Ecto neural progenitor cell (in vitro differentiated cells): ENCODE measurements at regions not wholly inside any gene's neighbourhood (a gene's known extent, or its start where the extent isn't known, plus 50 kb on each side); places are given as distances from the start of the nearest gene placed in this dataset.
A peak's percentile ranks its signal among the peaks of the same experiment; 100 is the strongest.
"Not testable (repeated sequence)": the region's sequence is repeated elsewhere in the genome, so short reads cannot be mapped to it uniquely, and the experiment has no call there.

ENCODE experiments used
- DNase-seq: peaks from one replicate; pipeline ENCODE4 v3.0.0-alpha.2; 2018; ENCODE audit warnings: low spot score

DNA sequence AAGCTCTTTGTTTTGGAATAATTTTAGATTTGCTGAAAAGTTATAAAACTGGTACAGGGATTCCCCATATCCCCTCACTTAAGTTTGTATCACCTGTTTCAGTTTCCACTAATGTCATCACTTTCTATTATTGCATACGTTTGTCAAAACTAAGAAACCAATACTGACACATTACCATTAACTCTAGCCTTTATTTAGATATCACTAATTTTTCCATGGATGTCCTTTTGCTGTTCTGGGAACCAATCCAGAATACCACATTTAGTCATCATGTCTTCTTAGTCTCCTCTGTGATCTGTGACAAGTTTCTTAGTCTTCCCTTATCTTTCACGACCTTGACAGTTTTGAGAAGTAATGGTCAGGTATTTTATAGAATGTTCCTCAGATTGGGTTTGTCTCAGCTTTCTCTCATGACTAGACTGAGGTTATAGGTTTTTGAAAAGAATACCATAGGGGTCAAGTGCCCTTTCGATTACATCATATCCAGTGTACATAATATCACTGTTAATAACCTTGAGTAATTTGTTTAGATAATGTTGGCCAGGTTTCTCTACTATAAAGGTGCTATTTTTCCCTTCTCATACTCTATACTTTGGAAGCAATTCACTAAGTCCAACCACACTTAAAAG, 51.9 kb upstream of the NMUR2 start:
- DNase-seq: no peak

DNA sequence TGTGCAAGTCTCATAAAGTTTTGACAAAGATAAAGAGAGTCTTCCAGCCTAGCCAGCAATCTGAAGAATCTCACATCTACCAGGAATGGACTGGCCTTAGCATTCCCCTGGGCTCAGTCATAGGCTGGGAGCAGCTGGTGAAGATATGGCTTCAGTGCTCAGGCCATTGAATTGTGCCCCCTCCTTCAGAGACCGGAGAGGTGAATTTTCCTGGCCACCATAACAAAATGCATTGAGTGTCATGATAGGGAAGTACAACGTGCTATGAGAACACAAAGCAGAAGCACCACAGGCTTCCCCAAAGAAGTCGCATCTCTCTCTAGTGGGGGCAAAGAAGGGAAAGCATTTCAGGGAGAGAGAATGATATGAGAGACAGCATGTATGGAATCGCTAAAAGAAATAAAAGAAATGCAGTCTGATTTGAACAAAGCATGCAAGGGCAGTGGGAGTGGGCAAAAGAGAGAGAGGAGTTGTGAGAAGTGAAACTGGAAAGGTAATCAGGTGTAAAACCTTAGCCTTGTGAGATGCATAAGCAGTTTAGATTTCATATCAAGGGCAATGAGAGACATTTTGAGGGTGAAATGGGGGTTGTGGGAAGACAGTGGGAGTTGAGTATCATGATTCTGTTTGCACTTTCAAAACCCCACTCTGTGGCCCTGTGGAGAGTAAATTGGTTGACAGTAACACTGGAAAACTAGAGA, 57.1 kb upstream of the NMUR2 start:
- no peak for DNase-seq

DNA sequence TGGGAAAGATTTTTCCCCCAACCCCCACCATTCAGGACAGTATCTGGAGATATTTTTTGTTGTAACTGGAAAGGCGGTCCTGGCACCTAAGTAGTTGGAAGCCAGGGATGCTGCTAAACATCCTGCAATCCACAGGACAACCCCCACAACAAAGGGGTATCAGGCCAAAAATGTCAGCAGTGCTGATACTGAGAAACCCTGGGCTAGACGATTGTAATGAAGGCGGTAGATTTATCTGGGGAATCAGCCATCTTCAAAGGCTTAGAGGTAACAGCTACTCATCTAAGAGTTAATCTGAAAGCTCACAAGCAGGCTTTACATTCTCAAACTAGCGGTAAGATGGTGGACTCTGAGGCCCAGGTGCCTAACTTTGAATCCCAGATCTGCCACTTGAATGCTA, 59.0 kb upstream of the NMUR2 start:
- DNase-seq: no peak

DNA sequence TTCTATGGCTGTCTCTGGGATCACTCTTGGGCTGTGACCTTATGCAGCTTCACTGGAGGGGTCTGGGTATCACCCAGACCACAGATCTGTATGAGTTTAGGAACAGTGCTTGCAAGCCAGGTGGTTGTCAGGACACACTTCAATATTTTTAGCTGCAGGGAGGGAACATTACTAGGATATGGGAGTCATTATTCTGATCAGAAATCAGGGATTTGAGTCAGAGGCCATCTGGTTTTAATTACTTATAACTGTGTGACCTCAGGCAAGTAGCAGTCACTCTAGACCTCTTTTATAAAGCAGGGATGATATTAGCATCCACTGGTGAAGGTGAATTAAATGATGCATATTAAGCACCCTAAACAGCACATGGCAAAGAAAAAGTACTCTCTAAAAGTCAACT, 60.1 kb upstream of the NMUR2 start:
- no peak for DNase-seq

DNA sequence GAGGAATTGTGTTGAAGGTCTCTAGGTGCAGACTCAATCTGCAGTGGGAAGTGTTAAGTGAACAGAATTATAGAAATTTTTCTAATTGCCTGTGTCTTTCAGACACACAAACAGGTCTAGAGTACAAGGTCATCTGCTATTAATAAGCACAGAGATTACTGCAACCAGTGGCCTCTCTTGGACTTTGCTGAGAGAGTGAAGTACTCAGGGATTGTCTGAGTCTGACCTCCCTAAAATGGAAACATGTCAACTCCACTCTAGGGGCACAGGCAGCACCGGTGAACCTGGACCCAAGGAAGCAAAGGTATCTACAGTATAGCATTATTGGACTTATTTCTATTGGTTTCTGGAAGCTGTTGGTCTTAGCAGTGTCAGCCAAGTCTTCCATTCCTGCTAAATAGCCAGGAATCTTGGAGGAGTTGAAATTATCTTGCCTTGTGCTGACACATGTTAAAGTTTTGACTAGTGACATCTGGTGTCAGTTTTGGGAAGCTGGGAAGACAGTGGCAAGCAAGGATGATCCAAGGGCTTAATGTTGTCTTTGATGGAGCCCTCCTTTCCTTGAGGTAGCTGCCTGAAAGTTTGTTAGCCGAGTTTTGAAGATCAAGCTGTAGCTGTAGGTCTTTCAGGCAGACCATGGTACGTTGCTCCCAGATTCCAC, 61.1 kb upstream of the NMUR2 start:
- no peak for DNase-seq

DNA sequence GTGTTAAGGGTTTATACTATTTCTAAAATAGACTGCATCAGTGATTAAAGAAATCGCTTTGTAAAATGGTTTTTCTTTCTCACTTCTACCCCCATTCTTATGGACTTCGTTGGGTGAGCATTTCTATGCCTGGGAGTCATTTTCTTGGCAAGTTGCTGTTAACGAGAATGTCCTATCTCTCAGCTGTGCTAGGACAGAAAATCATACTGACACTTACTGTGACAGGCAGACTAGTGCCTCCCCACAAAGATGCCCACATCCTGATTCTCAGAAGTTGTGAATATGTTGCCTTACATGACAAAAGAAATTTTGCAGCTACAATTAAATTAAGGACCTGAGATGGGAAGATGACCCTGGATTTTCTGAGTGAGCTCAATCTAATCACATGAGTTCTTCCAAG, 65.1 kb upstream of the NMUR2 start:
- no peak for DNase-seq

DNA sequence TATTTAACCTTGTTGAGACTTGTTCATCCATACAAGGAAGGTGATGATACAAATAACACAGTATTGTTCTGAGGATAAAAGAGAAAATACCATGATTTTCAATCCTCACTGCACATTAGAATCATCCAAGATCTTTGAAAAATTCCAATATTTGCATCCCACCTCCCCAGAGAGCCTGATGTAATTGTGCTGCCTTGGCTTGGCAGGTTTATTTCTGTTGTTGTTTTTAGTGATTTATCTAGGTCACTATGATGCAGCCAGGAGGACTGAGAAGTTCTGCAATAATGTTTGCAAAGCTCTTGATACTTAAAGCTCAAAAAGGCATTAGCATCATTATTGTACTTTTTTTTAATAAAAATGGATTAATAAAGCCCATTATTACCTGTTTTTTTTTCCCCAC, 67.0 kb upstream of the NMUR2 start:
- no peak for DNase-seq

DNA sequence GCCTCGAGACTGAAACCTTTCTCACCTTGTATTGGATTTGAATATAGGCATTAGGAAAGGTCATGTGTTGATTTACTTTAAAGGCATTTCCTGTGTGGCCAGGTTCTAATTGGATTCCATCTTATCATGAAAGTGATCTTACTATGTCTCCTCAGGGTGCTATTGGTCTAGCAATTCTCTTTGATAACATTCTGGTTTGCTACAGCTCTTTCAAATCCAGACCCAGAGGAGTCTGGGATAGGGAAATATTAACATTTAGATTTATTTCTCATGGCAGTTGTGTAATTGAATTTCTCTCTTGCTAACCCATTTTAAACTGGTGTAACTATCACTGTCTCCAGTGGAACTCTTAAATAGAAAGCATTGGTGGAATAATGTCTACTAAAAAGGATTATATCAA, 69.9 kb upstream of the NMUR2 start:
- DNase-seq: no peak

DNA sequence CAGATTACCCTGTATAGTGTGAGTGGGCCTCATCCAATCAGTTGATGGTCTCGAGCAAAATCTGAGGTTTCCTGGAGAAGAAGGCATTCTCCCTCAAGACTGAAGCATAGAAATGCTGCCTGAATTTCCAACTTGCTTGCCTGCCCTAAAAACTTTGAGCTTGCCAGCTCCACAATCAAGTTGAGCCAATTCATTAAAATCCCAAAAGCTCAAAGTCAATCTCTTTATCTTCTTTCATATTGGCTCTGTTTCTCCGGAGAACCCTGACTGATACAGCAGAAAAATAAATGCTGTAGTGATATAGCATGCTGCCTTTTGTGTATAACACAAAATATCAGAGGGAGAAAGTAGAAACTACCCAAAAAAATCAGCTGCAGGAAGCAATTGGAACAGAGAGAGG, 72.5 kb upstream of the NMUR2 start:
- no peak for DNase-seq

DNA sequence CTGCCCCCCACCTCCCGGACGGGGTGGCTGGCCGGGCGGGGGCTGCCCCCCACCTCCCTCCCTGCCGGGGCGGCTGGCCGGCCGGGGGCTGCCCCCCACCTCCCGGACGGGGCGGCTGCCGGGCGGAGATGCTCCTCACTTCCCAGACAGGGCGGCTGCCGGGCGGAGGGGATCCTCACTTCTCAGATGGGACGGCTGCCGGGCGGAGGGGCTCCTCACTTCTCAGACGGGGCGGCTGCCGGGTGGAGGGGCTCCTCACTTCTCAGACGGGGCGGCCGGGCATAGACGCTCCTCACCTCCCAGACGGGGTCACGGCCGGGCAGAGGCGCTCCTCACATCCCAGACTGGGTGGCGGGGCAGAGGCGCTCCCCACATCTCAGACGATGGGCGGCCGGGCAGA, 74.8 kb upstream of the NMUR2 start:
- DNase-seq: not testable (repeated sequence)

DNA sequence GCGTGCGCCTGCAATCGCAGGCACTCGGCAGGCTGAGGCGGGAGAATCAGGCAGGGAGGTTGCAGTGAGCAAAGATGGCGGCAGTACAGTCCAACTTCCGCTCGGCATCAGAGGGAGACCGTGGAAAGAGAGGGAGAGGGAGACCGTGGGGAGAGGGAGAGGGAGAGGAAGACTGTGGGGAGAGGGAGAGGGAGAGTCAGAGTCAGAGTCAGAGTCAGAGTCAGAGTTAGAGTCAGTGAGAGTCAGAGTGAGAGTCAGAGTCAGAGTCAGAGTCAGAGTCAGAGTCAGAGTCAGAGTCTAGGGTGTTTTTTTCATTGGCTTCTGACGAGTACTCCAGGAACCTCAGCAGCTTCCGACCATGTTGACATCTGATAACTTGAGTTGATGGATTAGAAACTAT, 75.6 kb upstream of the NMUR2 start:
- DNase-seq: not testable (repeated sequence)

DNA sequence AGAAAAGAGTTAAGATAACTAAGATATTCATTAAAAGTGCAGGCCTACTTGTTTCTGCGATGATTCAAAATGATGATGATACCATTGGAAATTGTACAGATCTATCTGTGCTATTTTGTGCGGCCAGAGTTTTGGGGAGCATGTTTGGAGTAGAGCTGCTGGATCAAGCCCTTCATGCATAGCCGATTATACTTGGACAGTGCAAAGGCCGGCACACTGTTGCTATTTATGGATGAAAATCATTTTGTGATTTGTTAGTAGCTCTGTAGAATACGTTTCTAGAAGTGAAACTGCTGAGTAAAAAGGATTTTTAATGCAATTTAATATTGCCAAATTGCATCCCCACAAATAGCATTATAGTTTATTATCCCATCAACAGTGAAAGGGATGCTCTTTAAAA, 82.1 kb upstream of the NMUR2 start:
- no peak for DNase-seq

DNA sequence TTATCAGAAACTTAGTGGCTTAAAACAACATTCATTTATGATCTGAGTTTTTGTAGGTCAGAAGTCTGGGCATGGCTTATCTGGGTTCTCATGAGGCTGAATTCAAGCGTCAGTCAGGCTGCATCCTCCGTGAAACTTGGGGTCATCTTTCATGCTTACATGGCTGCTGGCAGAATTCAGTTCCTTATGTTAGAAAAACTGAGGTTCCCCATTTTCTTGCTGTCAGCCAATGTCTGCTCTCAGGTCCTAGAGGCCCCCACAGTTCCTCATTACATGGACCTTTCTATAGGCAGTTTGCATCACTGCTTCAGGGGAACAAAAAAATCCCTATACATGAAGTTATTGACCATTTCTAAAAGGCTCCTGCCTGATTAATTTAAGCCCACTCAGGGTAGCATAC, 83.8 kb upstream of the NMUR2 start:
- no peak for DNase-seq

DNA sequence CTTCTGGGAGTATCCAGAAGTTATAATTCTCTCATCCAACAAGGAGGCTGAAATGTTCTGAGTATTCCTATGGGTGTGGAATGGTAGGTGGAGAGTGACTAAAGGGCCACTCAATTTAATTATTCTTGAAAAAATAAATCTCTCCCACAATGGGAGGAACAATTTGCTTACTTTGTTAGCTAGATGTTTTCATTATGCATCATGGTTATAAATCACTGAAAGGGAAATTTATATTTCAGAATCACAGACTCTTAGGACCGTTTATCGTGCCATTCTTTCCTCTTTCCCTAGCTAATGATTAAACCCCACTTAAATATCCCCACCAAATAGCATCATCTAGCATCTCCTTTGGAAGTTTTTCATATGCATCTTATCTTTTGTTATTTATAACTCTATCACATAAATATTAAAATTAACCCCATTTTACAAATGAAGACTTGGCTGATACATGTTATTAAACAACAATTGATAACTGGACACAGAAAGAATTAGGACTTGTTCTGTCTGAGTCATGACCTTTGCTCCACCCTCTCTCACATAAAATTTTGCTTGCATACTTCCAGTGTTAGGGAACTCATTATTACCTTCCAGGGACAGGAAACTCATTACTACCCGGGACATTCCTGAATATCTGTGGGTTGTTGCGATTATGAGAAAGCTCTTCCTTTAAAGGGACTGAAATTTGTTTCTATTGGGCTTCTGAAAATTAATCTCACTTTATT, 94.9 kb upstream of the NMUR2 start:
- DNase-seq: no peak

DNA sequence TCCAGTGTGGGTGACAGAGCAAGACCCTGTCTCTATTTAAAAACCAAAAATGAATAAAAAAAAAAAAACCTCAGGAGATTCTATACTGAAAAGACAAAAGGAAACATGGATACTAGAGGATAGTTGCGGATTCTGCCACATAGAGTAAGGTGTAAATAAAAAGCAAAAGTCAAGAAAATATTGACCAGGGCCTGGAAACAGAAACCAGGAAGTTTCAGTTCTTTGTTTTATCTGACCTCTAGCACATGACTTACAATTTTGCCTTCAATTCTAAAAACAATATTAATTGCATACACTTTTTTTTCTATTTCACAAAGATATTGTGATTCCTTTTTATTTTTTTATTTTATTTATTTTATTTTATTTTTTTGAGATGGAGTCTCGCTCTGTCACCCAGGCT, 96.2 kb upstream of the NMUR2 start:
- DNase-seq: no peak

DNA sequence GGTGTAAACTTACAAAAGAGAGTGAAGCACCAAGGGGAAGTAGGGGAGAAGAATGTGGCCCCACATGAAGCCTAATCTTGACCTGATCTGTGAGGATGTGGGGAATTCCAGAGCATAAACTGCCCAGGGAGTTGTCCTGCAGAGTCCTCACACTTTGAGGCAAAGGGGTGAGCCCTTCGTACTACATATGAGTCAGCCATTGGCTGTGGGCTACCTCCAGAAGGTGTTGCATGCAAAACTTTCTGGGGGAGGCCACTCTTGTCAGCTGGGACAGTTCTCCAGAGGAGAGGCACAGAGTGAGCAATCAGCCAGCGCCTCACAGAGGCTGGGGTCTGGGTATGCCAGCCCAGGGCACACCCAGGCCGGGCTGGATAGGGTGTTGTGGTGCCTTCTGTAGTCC, 98.1 kb upstream of the NMUR2 start:
- DNase-seq: no peak

DNA sequence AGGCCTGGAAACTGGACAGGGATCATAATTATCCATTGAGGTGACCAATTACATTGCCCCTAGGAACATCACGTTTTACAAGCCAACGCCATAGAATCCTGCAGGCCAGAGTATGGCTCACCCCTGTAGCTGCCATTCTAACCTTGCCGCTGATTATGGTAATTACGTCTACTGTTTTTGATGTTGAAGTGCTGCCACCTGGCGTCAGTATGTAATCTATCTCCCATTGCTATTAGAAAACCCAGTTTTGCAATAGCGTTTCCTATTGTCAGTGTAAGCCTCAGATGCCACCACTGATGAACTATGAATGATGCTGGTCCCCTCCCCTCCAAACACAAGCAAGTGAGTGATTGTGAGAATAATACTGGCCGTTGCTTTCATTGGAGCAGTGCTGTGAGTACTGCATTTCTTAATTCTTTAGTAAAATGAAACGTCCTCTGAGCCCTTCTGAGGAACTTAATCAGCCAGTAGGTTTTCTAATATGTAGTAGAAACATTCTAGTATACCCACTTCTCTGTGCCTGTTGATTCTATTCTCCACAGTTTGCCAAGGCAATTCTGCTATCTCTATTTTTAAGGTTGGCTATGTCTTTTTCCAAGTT, 100.5 kb upstream of the NMUR2 start:
- DNase-seq: peak; percentile 56

DNA sequence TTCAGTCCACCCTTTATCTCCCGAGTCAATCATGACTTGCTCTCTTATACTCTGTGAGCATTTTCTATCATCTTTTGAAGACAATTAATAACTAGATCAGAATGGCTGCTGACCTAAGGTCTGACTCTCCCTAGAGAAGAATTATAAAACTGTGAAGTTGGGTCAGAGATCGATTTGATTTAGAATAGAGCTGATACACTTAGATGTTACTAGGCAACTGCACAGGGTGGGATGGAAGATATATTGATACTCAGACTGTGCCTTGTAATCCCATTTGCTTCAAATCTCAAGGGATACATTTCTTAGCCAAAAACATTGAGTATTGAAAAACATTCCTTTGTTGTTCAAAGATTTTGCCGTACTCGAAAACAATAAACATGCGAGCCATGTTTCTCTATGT, 106.0 kb upstream of the NMUR2 start:
- no peak for DNase-seq

DNA sequence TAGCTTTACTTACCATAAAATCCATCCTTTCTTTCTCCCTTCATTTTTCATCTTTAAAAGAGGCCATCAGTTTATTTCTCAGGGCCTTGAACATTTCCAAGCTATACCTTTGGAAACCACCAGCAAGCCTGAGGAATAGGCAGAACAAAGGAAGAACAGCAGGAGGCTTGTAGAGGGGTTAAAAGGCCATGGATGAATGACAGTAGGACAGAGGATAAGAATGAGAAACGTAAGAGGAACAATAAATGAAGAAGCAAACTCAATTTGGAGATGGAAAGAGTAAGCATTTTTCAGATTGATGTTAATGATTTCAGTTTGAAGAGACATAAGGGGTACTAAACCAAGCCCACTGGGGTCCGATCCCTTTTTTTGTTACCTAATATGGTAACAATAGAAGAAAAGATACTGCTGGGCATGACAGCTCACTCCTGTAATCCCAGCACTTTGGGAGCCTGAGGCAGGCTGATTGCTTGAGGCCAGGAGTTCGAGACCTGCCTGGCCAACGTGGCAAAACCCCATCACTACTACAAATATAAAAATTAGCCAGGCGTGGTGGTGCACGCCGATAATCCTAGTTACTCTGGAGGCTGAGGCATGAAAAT, 106.6 kb upstream of the NMUR2 start:
- no peak for DNase-seq

DNA sequence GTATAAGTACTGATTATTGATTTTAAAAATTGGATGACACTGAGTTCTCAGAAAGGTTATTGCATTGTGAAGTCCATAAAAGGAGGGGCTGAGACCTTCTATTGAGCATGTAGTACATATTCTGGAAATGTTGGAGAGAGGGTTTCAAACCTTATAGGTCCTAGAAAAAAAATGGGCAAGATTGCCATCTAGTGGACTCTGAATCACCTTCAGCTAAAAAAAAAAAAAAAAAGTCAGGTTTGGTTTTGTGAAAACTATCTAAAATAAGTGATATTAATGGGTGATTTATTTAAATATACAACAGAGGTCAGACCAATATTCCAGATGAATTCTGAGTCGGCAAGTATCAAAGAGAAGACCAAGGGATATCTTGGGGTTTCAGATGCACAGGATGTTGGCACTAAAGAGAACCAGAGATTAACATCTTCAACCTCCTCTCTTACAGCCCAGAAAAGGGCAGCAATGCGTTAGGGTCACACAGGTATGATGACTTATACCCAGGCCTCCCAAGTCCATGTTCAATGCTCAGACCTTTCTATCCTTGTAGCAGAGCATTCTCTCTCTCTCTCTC, 109.8 kb upstream of the NMUR2 start:
- DNase-seq: no peak

DNA sequence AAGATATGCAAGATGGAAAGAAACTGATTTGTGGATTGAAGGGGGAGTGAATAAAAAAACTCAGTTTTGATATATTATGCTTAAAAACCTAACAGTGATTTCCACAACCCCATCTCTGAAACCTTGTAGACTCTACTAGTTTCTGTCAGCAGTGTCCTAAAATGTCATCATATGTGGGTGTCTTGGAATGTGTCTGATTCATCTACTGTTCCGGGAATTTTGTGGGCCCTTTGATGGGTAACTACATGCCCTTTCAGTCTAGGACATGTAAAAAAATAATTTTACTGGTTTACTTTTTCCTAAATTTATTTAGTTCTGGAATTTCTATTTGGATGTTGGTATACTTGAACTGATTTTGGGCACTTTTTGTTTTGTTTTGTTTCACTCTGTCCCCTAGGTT, 118.9 kb upstream of the NMUR2 start:
- no peak for DNase-seq
